GM12872 (cell line): ENCODE measurements at regions not wholly inside any gene's neighbourhood (a gene's known extent, or its start where the extent isn't known, plus 50 kb on each side); places are given as distances from the start of the nearest gene placed in this dataset.

Experiments
- TF ChIP-seq, protein P1 (sequence below): IDR thresholded peaks from 3 replicates; pipeline ENCODE4 v1.5.1; 2011; ENCODE audit warnings: low read depth, mild to moderate bottlenecking, low read length, moderate library complexity; ENCODE audit not compliant: insufficient read depth

DNA sequence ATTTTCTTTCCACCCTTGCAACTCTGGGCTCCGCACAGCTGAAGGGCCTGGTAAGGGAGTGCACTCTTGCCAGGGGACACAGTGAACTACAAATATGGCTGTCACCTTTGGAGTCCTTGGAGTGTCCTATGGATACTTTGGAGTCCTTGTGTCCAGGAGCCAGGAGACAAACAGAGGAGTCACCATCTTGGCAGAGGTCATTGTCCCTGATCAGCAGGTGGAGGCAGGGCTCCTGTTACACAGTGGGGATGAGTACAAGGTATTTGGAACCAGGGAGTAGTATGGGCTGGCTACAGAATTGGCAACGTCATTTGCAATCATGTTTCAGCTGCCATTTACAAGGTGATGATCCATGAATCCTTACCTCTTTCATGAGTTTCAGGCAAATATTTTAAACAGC, 132.5 kb downstream of the FAM161A start:
- TF ChIP-seq, protein P1, sequence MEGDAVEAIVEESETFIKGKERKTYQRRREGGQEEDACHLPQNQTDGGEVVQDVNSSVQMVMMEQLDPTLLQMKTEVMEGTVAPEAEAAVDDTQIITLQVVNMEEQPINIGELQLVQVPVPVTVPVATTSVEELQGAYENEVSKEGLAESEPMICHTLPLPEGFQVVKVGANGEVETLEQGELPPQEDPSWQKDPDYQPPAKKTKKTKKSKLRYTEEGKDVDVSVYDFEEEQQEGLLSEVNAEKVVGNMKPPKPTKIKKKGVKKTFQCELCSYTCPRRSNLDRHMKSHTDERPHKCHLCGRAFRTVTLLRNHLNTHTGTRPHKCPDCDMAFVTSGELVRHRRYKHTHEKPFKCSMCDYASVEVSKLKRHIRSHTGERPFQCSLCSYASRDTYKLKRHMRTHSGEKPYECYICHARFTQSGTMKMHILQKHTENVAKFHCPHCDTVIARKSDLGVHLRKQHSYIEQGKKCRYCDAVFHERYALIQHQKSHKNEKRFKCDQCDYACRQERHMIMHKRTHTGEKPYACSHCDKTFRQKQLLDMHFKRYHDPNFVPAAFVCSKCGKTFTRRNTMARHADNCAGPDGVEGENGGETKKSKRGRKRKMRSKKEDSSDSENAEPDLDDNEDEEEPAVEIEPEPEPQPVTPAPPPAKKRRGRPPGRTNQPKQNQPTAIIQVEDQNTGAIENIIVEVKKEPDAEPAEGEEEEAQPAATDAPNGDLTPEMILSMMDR = no peak

DNA sequence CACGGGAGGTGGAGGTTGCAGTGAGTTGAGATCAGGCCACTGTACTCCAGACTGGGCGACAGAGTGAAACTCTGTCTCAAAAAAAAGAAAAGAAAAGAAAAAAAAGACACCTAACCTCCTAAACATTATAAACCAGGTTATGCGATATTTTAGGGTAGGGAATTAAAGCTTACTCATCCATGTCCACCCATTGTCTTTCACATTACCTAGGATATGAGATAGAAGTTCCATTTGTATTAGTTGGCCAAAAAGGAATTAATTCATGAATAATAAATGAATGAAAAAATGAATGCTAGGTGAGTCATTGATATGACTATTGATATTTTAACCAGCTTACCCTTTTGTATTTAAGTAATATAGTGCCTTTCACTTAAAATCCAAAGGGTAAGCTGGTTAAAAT, 132.9 kb downstream of the FAM161A start:
- TF ChIP-seq, protein P1 = no peak

DNA sequence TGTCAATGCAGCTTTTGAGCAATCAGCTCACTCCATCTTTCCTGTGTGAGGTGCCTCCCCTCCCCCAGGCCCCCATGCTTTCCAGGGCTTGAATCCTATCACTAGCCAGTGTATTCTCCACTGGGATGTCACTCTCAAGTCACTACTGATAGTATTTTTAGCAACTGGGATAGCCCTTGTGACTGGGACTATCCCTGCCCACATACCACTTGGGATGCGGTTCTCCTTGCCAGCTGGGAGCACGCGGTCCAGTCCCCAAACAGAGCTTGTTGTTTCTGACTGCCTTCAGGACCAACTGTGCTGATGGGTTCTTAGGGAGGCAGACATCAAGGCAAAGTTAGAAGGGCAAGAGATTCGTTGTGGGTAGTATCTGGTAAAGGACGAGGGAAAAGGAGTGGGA, 134.9 kb downstream of the FAM161A start:
- TF ChIP-seq, protein P1 = no peak

DNA sequence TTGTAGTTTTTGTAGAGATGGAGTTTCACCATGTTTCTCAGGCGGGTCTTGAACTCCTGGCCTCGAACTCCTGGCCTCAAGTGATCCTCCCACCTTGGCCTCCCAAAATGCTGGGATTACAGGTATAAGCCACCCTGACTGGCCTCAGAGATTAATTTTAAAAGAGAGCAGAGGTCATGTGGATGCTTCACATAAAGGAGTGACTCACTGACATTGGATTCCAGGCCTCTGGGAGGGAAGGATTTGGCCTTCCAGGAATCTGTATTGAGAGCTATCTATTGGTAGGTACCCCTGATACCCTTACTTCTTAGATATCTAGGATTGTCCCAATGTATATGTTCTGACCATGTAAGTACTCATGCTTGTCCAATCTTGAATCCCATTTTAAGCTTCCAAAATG, 138.4 kb downstream of the FAM161A start:
- TF ChIP-seq, protein P1 = no peak

DNA sequence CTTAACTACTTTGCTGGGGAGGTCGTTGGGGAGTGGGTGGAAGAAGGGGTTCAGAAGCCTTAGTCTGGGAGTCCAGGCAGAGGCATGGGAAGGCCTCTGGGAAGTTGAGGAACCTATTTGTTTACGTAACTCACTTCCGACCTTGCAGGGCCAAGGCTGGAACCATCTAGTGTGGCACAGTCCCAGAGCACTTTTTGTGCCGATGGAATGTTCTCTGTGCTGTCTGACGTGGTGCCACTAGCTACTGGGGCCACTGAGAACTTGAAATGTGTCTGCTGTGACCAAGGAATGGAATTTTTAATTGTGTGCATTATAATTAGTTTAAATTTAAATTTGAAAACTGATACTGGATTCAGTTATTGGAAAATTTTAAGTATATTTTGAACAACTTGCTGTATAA, 139.7 kb downstream of the FAM161A start:
- TF ChIP-seq, protein P1 = no peak

DNA sequence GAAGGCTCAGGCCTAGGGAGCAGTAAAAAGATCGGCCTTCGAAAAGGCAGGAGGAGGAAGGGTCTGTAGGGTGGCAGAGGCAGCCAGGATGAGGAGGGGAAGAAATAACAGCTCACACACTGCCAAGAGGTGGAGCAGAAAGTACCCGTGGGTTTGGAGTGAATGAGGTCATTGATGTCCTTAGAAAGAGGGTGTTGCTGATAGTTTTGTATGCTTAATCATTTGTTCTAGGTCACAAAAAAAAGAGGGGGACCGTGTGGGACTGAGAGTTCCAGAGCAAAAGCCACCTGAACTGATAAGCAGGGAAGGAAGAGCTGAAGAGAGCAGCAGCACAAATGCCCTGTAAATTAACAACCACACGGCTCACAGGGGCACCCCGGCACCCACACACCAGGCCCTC, 140.4 kb downstream of the FAM161A start:
- TF ChIP-seq, protein P1 = no peak

DNA sequence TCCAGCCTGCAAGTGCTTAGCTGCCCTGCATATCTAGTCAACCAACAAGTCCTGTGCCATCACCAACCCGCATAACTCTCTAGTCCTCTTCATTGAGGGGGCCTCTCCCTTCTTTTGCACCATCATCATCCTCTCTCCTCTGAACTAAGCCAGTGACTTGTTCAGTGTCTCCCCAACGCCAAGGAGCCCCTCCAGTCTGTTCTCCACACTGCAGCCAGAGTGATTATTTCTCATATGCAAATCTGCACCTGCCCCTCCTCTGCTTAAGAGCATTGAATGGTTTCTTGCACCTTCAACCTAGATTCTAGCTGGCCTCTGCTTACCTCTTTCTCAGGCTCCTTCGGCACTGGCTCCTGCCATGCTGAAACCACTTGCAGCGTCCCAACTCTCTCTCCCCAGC, 141.8 kb downstream of the FAM161A start:
- TF ChIP-seq, protein P1 = no peak

DNA sequence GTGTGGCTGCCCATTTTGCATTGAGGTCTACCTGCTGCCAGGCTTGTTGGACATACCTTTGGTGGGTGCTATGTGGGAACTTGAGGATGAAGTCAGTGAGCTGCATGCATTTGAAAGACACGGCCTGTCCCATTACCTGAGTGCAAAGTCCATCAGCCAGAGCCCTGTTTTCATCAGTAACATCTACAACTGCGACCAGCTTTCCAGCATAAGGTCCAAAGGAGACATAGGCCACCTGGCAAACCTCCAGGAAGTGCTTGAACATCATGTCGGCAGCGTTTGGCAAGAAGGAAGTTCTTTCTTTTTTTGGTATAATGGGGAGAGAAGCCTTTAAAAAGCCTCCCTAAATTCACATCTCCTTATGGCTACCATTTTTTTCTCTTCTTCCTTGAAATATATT, 143.1 kb downstream of the FAM161A start:
- TF ChIP-seq, protein P1 = no peak
